Sigmoid colon (tissue), 6 donors: ENCODE measurements at regions not wholly inside any gene's neighbourhood (a gene's known extent, or its start where the extent isn't known, plus 50 kb on each side); places are given as distances from the start of the nearest gene placed in this dataset.
"Not testable (repeated sequence)": the region's sequence is repeated elsewhere in the genome, so short reads cannot be mapped to it uniquely, and the experiment has no call there.

Experiments
- DNase-seq: peaks from one replicate; pipeline ENCODE4 v3.0.0-alpha.2; 2019
- H3K27ac ChIP-seq, 4 donors: fragments of 200-600 bp; sonication (generic); one replicate each; pipeline ENCODE4 v1.5.1; 2016 to 2019; ENCODE audit warnings: mild to moderate bottlenecking in 1 of 4
- H3K27me3 ChIP-seq, 3 donors: fragments of 200-600 bp; sonication (generic); one replicate each; pipeline ENCODE4 v1.5.1; 2019; ENCODE audit warnings: mild to moderate bottlenecking in 1 of 3
- H3K36me3 ChIP-seq, 4 donors: fragments of 200-600 bp; sonication (generic); one replicate each; pipeline ENCODE4 v1.5.1; 2016 to 2019
- H3K4me1 ChIP-seq, 4 donors: fragments of 200-600 bp; sonication (generic); one replicate each; pipeline ENCODE4 v1.5.1; 2017 to 2019
- H3K4me3 ChIP-seq, 4 donors: fragments of 200-600 bp; sonication (generic); one replicate each; pipeline ENCODE4 v1.5.1; 2017 to 2019; ENCODE audit warnings: mild to moderate bottlenecking in 2 of 4, moderate library complexity in 1 of 4
- H3K9me3 ChIP-seq, 4 donors: fragments of 200-600 bp in 3 of 4; sonication (generic) in 3 of 4; one replicate each; pipeline versions ENCODE4 v1.5.1 to v1.6.1; 2013 to 2019
- EP300 ChIP-seq, 4 donors: sonication (generic); formaldehyde crosslinking; IDR thresholded peaks; one replicate each; pipeline ENCODE4 v1.6.1; 2017; ENCODE audit warnings: antibody characterized with exemption in 4 of 4
- POLR2A ChIP-seq, 2 donors: fragments of 450-650 bp; IDR thresholded peaks; one replicate each; pipeline ENCODE4 v1.6.1; 2016; ENCODE audit warnings: antibody characterized with exemption in 2 of 2, mild to moderate bottlenecking in 2 of 2, moderate library complexity in 2 of 2
- POLR2AphosphoS5 ChIP-seq, 4 donors: sonication (generic); formaldehyde crosslinking; IDR thresholded peaks; one replicate each; pipeline ENCODE4 v1.6.1; 2017; ENCODE audit warnings: antibody characterized with exemption in 4 of 4
- WGBS, 2 donors: extraction: QIAGEN DNeasy Blood & Tissue Kit; methylation state at CpG; one replicate each; pipeline ENCODE4 v1.1.7; 2013; 5-methylcytosine and 5-hydroxymethylcytosine counted together
- intact Hi-C: fragments of 100-400 bp; cut with DNase I; formaldehyde crosslinking; loops from one replicate; pipeline ENCODE4 v1.15.1; 2023
- TF ChIP-seq, protein P1 (sequence below), 4 experiments: fragments of 450-650 bp in 3 of 4; fragments of 200-600 bp in 1 of 4; IDR thresholded peaks; one replicate each; pipeline ENCODE4 v1.5.1; 2016 to 2019; ENCODE audit warnings: antibody characterized with exemption in 4 of 4, mild to moderate bottlenecking in 3 of 4, moderate library complexity in 2 of 4
- donor health status: healthy with polysubstance abuse.
- donor health status: healthy.

DNA sequence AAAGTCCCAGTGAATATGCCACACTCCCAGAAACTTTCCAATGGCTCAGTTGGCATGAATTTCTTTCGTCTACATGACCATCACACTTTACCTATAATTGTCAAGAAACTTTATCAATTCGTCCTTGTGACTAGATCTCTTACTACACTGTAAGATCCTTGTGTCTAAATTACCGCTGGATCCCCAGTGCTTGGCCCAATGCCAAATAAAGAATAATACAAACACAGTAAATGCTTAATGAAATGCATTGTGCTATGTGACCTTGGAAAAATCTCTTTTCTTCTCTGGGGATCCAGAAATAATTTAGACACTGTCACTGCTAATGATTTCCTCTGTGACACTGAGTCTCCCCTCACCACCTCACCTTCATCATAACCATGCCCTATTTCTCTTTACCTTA is 137.9 kb downstream of the VSIG4 start:
- no peaks in the 10 kb centered on the region for H3K27me3 ChIP-seq
- H3K27ac ChIP-seq = no peak overlapping the region
- no peak for DNase-seq
- H3K4me3 ChIP-seq = no peak overlapping the region
- TF ChIP-seq, protein P1, sequence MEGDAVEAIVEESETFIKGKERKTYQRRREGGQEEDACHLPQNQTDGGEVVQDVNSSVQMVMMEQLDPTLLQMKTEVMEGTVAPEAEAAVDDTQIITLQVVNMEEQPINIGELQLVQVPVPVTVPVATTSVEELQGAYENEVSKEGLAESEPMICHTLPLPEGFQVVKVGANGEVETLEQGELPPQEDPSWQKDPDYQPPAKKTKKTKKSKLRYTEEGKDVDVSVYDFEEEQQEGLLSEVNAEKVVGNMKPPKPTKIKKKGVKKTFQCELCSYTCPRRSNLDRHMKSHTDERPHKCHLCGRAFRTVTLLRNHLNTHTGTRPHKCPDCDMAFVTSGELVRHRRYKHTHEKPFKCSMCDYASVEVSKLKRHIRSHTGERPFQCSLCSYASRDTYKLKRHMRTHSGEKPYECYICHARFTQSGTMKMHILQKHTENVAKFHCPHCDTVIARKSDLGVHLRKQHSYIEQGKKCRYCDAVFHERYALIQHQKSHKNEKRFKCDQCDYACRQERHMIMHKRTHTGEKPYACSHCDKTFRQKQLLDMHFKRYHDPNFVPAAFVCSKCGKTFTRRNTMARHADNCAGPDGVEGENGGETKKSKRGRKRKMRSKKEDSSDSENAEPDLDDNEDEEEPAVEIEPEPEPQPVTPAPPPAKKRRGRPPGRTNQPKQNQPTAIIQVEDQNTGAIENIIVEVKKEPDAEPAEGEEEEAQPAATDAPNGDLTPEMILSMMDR (IDR thresholded peaks at IDR 0.05) = no peak
- TF ChIP-seq POLR2AphosphoS5 (IDR thresholded peaks at IDR 0.05) (no peak), EP300 (IDR thresholded peaks at IDR 0.05) (no peak), POLR2A (IDR thresholded peaks at IDR 0.05) (no peak)
- 73 to 84% methylated on average over 3 of the region's 3 CpGs for WGBS, 2 donors
- no peaks in the 10 kb centered on the region for H3K36me3 ChIP-seq
- no peaks in the 10 kb centered on the region for H3K9me3 ChIP-seq
- intact Hi-C loops = no loop called here
- peaks cover 0 to 13% (median 0%) of the 10 kb centered on the region in 4 donors for H3K4me1 ChIP-seq

DNA sequence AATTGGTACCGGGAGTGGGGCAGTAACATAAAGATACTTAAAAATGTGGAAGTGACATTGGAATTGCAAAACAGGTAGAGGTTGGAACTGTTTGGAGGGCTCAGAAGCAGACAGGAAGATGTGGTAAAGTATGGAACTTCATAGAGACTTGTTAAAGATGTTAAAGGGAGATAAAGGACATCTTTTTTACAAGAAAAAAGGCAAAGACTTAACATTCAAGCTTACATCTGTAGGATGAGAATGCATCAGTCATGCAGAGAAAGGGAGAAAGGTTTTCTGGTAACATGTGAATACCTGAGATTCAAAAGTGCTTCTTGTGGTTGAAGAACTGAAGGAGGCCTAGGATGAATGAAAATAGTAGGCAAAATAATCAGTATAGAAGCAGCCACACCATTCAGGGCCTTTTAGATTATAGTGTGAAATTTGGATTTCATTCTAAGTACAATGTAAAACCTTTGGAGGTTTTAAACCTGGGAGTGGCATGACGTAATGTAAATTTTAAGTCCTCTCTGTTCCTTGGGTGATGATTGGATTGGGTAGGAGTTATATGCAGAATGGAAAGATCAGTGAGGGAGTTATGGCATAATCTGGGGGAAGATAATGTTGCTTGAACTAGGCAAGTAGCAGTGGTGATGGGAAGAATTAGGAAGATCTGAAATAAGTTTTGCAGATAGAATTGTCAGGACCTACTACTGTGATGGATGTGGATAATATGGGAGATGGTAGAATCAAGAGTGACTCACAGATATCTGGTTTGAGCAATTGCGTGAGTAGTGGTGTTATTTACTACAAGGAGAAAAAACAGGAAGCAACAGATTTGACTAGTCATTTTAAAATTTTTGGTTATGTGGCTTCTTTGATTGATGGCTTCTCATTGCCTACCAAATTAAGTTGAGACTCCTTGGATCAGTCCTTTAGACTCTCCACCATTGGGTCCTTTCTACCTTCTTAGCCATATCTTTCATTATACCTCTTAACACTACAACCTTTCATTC is 138.7 kb downstream of the VSIG4 start:
- Histone ChIP-seq H3K36me3 (no peaks in the 10 kb centered on the region), H3K4me1 (peaks cover 0 to 11% (median 0%) of the 10 kb centered on the region in 4 donors), H3K27me3 (no peaks in the 10 kb centered on the region), H3K27ac (no peak overlapping the region), H3K9me3 (no peaks in the 10 kb centered on the region), H3K4me3 (no peak overlapping the region)
- no peak for DNase-seq
- intact Hi-C loops = no loop called here
- WGBS, 2 donors = 80 to 86% methylated on average over 3 of the region's 3 CpGs
- TF ChIP-seq, protein P1 (IDR thresholded peaks at IDR 0.05) = no peak
- TF ChIP-seq POLR2AphosphoS5 (IDR thresholded peaks at IDR 0.05) (no peak), POLR2A (IDR thresholded peaks at IDR 0.05) (no peak), EP300 (IDR thresholded peaks at IDR 0.05) (no peak)

DNA sequence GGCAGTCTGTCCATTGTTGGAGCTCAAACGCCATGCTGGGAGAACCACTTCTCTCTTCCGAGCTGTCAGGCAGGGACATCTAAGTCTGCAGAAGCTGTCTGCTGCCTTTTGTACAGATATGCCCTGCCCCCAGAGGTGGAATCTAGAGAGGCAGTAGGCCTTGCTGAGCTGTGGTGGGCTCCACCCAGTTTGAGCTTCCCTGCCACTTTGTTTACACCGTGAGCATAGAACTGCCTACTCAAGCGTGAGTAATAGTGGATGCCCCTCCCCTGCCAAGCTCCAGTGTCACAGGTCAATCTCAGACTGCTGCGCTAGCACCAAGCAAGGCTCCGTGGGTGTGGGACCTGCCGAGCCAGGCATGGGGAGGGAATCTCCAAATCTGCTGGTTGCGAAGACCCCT is 145.7 kb downstream of the VSIG4 start:
- Histone ChIP-seq H3K36me3 (no peaks in the 10 kb centered on the region), H3K4me3 (no peak overlapping the region), H3K27ac (no peak overlapping the region), H3K27me3 (no peaks in the 10 kb centered on the region), H3K9me3 (no peaks in the 10 kb centered on the region), H3K4me1 (no peaks in the 10 kb centered on the region)
- intact Hi-C loops = no loop called here
- WGBS, 2 donors = 74 to 80% methylated on average over 8 of the region's 8 CpGs
- no peak for DNase-seq
- TF ChIP-seq EP300 (IDR thresholded peaks at IDR 0.05) (no peak), POLR2A (IDR thresholded peaks at IDR 0.05) (no peak), POLR2AphosphoS5 (IDR thresholded peaks at IDR 0.05) (no peak)
- TF ChIP-seq, protein P1 (IDR thresholded peaks at IDR 0.05) = no peak

DNA sequence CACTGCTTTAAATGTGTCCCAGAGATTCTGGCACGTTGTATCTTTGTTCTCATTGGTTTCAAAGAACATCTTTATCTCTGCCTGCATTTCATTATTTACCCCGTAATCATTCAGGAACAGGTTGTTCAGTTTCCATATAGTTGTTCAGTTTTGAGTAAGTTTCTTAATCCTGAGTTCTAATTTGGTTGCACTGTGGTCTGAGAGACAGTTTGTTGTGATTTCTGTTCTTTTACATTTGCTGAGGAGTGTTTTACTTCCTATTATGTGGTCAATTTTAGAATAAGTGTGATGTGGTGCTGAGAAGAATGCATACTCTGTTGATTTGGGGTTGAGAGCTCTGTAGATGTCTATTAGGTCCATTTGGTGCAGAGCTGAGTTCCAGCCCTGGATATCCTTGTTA is 148.1 kb downstream of the VSIG4 start:
- H3K4me3 ChIP-seq, H3K27ac ChIP-seq, H3K27me3 ChIP-seq, H3K9me3 ChIP-seq, intact Hi-C loops, DNase-seq, H3K4me1 ChIP-seq, H3K36me3 ChIP-seq: not testable (repeated sequence)
- 62 to 66% methylated on average over 2 of the region's 2 CpGs for WGBS, 2 donors

DNA sequence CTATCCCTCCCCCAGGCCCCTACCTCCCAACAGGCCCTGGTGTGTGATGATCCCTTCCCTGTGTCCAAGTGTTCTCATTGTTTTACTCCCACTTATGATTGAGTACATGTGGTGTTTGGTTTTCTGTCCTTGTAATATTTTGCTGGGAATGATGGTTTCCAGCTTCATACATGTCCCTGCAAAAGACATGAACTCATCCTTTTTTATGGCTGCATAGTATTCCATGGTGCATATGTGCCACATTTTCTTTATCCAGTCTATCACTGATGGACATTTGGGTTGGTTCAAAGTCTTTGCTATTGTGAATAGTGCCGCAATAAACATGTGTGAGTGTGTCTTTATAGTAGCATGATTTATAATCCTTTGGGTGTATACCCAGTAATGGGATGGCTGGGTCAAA is 151.7 kb downstream of the VSIG4 start:
- H3K9me3 ChIP-seq, H3K27me3 ChIP-seq, H3K36me3 ChIP-seq, intact Hi-C loops, DNase-seq, H3K27ac ChIP-seq, H3K4me1 ChIP-seq, H3K4me3 ChIP-seq: not testable (repeated sequence)
- WGBS, 2 donors = 88 to 92% methylated on average over 1 of the region's 1 CpG
